Activated naive CD8-positive, alpha-beta T cell treated with anti-CD3 and anti-CD28 coated beads, Interleukin-2, amount 10 ng/mL, durations not matched to agents 7 days and 5 days (primary cell): ENCODE measurements at regions not wholly inside any gene's neighbourhood (a gene's known extent, or its start where the extent isn't known, plus 50 kb on each side); places are given as distances from the start of the nearest gene placed in this dataset.

Experiments
- ATAC-seq: fragments of 150-1000 bp; cut with Tn5 transposase; one replicate; pipeline ENCODE4 v1.10.0; 2021; ENCODE audit warnings: low read depth, moderate library complexity
- POLR2A ChIA-PET: fragments of 350-600 bp; sonication (Branson Sonifier 250); formaldehyde crosslinking; loops from one replicate; lab custom pipeline; 2021; ENCODE audit warnings: antibody characterized with exemption; lab: Charles Lee
- DNase-seq: peaks from one replicate; pipeline ENCODE4 v3.0.0; 2021
- H3K27ac Mint-ChIP-seq: one replicate; pipeline ENCODE4 v1.8.0; 2022; ENCODE audit warnings: mild to moderate bottlenecking, mixed read lengths
- H3K27me3 Mint-ChIP-seq: one replicate; pipeline ENCODE4 v1.8.0; 2022; ENCODE audit warnings: mild to moderate bottlenecking, moderate library complexity, mixed read lengths
- H3K36me3 Mint-ChIP-seq: one replicate; pipeline ENCODE4 v1.8.0; 2021; ENCODE audit warnings: mild to moderate bottlenecking, mixed read lengths
- H3K4me1 Mint-ChIP-seq: one replicate; pipeline ENCODE4 v1.8.0; 2021; ENCODE audit warnings: mixed read lengths
- H3K4me3 Mint-ChIP-seq: one replicate; pipeline ENCODE4 v1.8.0; 2022; ENCODE audit warnings: mild to moderate bottlenecking, moderate library complexity, mixed read lengths
- H3K9me3 Mint-ChIP-seq: one replicate; pipeline ENCODE4 v1.8.0; 2021; ENCODE audit warnings: mixed read lengths

GRCh38 chr11:13062115-13062514 is 53.0 kb downstream of the RASSF10 start:
- ATAC-seq, result no peak
- H3K9me3 Mint-ChIP-seq, result no peaks in the 10 kb centered on the region
- no peak for DNase-seq
- H3K4me3 Mint-ChIP-seq, result no peak overlapping the region
- peaks cover 12% of the 10 kb centered on the region for H3K27me3 Mint-ChIP-seq
- no peak overlapping the region for H3K27ac Mint-ChIP-seq
- H3K36me3 Mint-ChIP-seq, result no peaks in the 10 kb centered on the region
- no peaks in the 10 kb centered on the region for H3K4me1 Mint-ChIP-seq
- POLR2A ChIA-PET, result no interaction called here

GRCh38 chr11:13064593-13064992 is 55.5 kb downstream of the RASSF10 start:
- H3K27ac Mint-ChIP-seq, result no peak overlapping the region
- POLR2A ChIA-PET, result no interaction called here
- DNase-seq (no peak), ATAC-seq (no peak)
- no peaks in the 10 kb centered on the region for H3K9me3 Mint-ChIP-seq
- no peak overlapping the region for H3K4me3 Mint-ChIP-seq
- H3K27me3 Mint-ChIP-seq, result peaks cover 10% of the 10 kb centered on the region
- H3K4me1 Mint-ChIP-seq, result no peaks in the 10 kb centered on the region
- H3K36me3 Mint-ChIP-seq, result no peaks in the 10 kb centered on the region

DNA sequence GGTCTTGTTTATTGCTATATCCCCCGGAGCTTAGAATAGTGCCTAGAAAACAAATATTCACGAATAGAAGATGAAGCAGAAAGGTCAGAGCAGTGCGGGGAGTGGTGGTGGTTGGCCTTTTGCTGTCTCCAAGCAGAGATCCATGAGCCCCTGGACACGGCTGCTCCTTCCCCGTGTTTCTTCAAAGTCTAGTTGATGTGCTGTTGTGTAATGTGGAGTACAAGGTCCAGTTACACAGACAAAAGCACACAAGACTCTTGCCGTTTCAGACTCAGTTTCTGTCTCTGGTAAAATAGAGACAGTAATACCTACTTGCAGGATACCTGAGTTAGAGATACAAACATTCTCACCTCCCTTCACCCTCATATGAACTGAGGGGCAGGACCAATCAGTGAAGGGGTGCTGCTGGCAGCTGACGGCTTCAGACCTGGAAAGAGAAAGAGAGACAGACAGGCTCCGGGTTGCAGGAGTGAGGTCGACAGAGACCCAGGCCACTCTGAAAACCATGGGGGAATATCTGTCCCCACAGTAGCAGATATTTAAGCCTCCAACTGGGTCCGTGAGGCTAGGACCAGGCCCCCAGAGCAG is 56.2 kb downstream of the RASSF10 start:
- no peak overlapping the region for H3K27ac Mint-ChIP-seq
- POLR2A ChIA-PET, result no interaction called here
- H3K9me3 Mint-ChIP-seq, result no peaks in the 10 kb centered on the region
- no peaks in the 10 kb centered on the region for H3K36me3 Mint-ChIP-seq
- H3K27me3 Mint-ChIP-seq, result peaks cover 10% of the 10 kb centered on the region
- DNase-seq, result no peak
- H3K4me1 Mint-ChIP-seq, result no peaks in the 10 kb centered on the region
- H3K4me3 Mint-ChIP-seq, result no peak overlapping the region
- ATAC-seq, result no peak

DNA sequence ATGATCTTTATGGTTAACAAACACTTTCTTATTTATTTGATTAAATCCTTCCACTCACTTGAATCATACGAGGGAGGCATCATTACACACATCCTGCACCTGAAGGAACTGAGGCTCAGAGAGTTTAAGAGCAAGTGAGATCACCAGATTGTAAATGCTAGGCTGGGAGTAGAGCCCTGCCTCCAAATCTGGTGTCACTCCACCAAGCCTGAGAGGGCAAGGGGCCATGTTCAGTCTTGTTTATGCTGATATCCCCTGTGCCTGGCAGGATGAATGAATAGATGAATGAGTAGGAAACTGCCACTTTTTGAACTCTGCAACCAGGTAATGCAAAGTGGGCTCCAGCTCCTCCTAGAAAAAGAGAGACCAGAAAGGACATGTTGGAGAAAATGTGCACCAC is 59.1 kb downstream of the RASSF10 start:
- ATAC-seq, result no peak
- POLR2A ChIA-PET, result no interaction called here

GRCh38 chr11:13073119-13073981 is 64.2 kb downstream of the RASSF10 start:
- Mint-ChIP-seq H3K4me1 (no peaks in the 10 kb centered on the region), H3K9me3 (no peaks in the 10 kb centered on the region), H3K4me3 (no peak overlapping the region), H3K27me3 (peaks cover 10% of the 10 kb centered on the region), H3K27ac (no peak overlapping the region), H3K36me3 (no peaks in the 10 kb centered on the region)
- DNase-seq, result no peak
- ATAC-seq, result no peak
- POLR2A ChIA-PET, result no interaction called here

More for the DNA sequence above, 59.1 kb downstream of the RASSF10 start:
- Mint-ChIP-seq H3K27ac (no peak overlapping the region), H3K9me3 (no peaks in the 10 kb centered on the region), H3K4me3 (no peak overlapping the region), H3K27me3 (peaks cover 15% of the 10 kb centered on the region), H3K36me3 (no peaks in the 10 kb centered on the region), H3K4me1 (no peaks in the 10 kb centered on the region)
- DNase-seq, result no peak

DNA sequence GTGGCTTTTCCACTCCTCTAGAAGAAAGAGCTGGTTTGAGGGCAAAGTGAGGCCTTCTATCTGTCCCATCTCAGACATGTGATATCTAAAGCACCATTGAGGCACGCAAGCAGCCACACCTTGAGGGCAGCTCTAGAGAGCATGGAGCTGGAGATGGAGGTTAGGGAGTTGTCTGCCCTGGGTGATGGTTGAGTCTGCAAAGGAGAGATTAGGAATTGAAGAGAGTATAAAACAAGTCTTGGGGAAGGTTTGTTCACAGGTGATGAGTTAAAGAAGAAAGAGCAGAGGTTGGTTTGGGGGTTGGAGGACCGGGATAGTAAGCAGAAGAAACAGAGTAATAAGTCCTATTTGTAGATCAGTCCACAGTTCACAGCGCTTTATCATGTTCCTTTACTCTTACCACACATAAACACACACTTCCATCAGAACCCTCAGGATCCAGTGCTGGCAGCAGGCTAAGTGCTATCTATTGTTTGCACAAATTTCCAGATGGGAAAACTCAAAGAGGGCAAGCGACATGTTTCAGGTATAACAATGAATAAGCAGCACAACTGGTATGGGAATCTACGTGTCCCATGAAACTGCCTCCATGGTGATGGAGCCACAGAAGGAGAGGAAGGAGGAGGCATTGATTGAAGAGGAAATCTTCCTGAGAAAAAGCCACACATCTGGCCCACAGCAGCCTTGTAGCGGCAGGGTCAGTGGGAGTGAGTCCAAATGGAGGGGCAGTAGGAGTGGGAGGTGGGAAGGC is 65.8 kb downstream of the RASSF10 start:
- H3K27me3 Mint-ChIP-seq, result peaks cover 10% of the 10 kb centered on the region

DNA sequence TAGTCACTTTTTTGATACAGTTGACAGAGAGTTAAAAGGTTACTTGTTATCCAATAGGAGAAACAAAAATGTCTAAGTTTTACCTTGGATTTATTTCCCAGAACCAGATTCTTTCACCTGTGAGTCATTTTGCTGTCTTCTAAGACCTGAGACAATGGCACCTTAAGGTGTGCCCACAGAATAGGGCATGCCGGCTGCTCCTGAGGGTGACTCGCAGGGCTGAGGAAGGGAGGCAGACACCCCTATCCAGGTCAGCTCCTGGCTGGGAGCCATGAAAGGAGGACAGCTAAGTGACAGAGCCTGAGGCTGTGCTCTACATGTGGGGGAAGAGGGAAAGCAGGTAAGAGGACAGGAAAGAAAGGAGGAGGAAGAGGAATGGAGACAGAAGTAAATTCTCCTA is 67.8 kb downstream of the RASSF10 start:
- DNase-seq, result no peak
- no peaks in the 10 kb centered on the region for H3K9me3 Mint-ChIP-seq
- peaks cover 5% of the 10 kb centered on the region for H3K27me3 Mint-ChIP-seq
- POLR2A ChIA-PET, result no interaction called here
- no peak overlapping the region for H3K27ac Mint-ChIP-seq
- no peak overlapping the region for H3K4me3 Mint-ChIP-seq
- no peaks in the 10 kb centered on the region for H3K4me1 Mint-ChIP-seq
- no peaks in the 10 kb centered on the region for H3K36me3 Mint-ChIP-seq
- ATAC-seq, result no peak

More for the DNA sequence above, 65.8 kb downstream of the RASSF10 start:
- H3K9me3 Mint-ChIP-seq, result no peaks in the 10 kb centered on the region
- H3K4me3 Mint-ChIP-seq, result no peak overlapping the region
- no peaks in the 10 kb centered on the region for H3K4me1 Mint-ChIP-seq
- DNase-seq, result no peak
- POLR2A ChIA-PET, result no interaction called here
- H3K36me3 Mint-ChIP-seq, result no peaks in the 10 kb centered on the region
- no peak overlapping the region for H3K27ac Mint-ChIP-seq
- no peak for ATAC-seq

DNA sequence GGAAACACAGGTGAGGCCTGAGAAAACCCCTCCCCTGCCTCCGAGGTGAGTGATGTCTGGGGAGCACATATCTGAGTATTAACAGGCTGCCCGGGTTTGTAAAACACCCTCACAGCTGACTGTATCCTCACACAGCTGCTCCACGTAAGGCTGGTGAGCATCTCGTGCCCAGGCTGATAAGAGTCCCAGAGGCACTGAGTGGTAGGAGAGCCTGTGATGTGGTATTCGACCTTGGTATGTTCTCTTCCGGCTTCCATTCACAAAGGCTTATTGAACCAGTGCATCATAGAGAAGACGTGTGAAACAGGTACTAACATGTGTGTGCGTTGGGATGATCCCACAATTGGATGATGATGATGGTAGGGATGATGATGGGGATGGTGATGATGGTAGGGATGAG is 71.7 kb downstream of the RASSF10 start:
- no peaks in the 10 kb centered on the region for H3K9me3 Mint-ChIP-seq
- peaks cover 11% of the 10 kb centered on the region for H3K27me3 Mint-ChIP-seq
- no peak for ATAC-seq
- no peak overlapping the region for H3K27ac Mint-ChIP-seq
- POLR2A ChIA-PET, result no interaction called here
- H3K36me3 Mint-ChIP-seq, result no peaks in the 10 kb centered on the region
- H3K4me1 Mint-ChIP-seq, result no peaks in the 10 kb centered on the region
- DNase-seq, result no peak
- no peak overlapping the region for H3K4me3 Mint-ChIP-seq

DNA sequence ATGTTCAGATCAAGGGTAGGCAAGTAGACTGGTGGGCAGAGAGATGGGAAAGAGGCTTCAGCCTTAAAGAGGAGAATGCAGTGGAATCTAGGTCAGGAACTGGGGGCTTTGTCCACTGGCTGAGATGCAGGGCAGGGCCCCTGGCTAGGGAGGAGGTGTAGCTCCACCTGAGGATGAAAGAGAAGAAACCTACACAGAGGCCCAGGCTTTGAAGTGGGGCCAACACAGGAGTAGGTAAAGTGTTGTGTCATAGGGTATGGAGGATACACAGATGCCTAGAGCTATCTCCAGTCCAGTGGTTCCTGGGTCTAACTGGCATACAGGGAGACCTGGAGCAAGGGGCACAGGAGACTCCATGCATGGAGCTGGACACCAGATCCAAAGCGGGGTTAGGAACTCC is 73.5 kb downstream of the RASSF10 start:
- Mint-ChIP-seq H3K4me1 (no peaks in the 10 kb centered on the region), H3K27me3 (peaks cover 19% of the 10 kb centered on the region), H3K36me3 (no peaks in the 10 kb centered on the region), H3K4me3 (no peak overlapping the region), H3K9me3 (peaks cover 2% of the 10 kb centered on the region), H3K27ac (no peak overlapping the region)
- ATAC-seq, result no peak
- no peak for DNase-seq
- POLR2A ChIA-PET, result no interaction called here

DNA sequence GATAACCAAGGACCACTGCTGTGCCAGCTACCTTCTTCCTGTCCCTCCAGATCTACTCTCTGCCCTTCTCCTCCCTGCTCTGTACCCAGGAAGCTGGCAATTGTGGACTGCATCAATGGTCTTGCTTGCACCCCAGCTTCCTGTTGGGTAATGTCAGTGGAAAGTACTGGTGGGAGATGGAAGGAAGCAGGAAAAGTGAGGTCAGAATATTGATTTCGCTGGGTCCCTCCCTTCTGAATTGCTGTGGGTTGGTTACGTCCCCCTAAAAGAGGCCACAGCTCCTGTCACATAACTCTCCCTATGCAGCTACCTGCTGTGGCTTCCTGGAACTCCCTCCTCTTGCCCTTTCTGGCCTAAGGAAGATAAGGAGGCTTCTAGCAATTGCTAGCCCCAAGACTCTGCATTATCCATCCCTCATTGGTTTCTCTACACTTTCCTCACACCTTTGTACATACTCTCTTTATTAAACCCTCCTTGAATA is 81.2 kb downstream of the RASSF10 start:
- POLR2A ChIA-PET, result no interaction called here
- no peaks in the 10 kb centered on the region for H3K36me3 Mint-ChIP-seq
- H3K4me3 Mint-ChIP-seq, result no peak overlapping the region
- ATAC-seq (no peak), DNase-seq (no peak)
- no peaks in the 10 kb centered on the region for H3K4me1 Mint-ChIP-seq
- H3K27ac Mint-ChIP-seq, result no peak overlapping the region
- H3K27me3 Mint-ChIP-seq, result peaks cover 17% of the 10 kb centered on the region
- peaks cover 5% of the 10 kb centered on the region for H3K9me3 Mint-ChIP-seq

GRCh38 chr11:13091373-13091772 is 82.3 kb downstream of the RASSF10 start:
- no peak for ATAC-seq
- no peaks in the 10 kb centered on the region for H3K36me3 Mint-ChIP-seq
- H3K4me1 Mint-ChIP-seq, result no peaks in the 10 kb centered on the region
- H3K27ac Mint-ChIP-seq, result no peak overlapping the region
- no peak for DNase-seq
- H3K27me3 Mint-ChIP-seq, result peaks cover 22% of the 10 kb centered on the region
- H3K4me3 Mint-ChIP-seq, result no peak overlapping the region
- POLR2A ChIA-PET, result no interaction called here
- H3K9me3 Mint-ChIP-seq, result peaks cover 5% of the 10 kb centered on the region

- Mint-ChIP-seq H3K9me3 (peaks cover 5% of the 10 kb centered on the region), H3K4me3 (no peak overlapping the region), H3K27me3 (peaks cover 21% of the 10 kb centered on the region), H3K36me3 (no peaks in the 10 kb centered on the region), H3K4me1 (no peaks in the 10 kb centered on the region), H3K27ac (no peak overlapping the region)
- POLR2A ChIA-PET, result no interaction called here
- DNase-seq (no peak), ATAC-seq (no peak)
Observed at GRCh38 chr11:13091804-13092203, 82.7 kb downstream of the RASSF10 start.

DNA sequence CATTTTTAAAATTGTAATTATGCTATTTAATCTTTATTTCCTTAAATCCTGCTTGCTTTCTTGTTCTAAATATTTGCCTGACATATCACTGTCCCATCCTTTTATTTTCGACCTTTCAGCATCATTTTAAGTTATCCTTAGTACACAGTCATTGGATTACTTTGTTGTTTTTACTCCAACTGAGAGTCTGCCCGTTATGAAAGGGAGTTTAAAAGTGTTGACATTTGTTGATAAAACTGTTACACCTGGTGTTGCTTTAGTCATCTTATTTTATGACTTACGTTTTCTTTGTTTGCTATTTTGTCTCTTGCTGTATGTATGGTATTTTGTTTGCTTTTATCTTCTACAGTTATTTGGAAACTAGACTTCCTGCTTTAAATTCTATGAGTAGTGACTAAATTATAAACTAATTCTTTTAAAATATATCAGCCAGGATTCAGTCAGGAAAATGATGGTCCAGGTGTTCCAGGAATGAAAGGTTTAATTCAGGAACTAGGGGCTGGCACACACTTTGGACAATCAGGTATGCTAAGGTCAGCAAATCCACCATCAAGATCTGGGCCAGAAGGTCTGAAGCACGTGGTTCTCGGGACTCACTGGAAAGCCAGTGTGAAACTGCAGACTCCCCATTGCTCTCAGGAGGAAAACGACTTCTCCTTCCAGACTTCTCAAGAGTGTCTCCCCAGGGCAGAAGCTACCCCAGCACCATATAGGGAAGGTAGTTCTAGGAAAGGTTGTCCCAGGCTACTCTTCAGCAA is 86.0 kb downstream of the RASSF10 start:
- H3K9me3 Mint-ChIP-seq, result no peaks in the 10 kb centered on the region
- H3K4me1 Mint-ChIP-seq, result no peaks in the 10 kb centered on the region
- H3K36me3 Mint-ChIP-seq, result no peaks in the 10 kb centered on the region
- H3K27me3 Mint-ChIP-seq, result peaks cover 15% of the 10 kb centered on the region
- DNase-seq (no peak), ATAC-seq (no peak)
- no peak overlapping the region for H3K27ac Mint-ChIP-seq
- POLR2A ChIA-PET, result no interaction called here
- H3K4me3 Mint-ChIP-seq, result no peak overlapping the region
